SHP77 (cell line): ENCODE measurements at regions not wholly inside any gene's neighbourhood (a gene's known extent, or its start where the extent isn't known, plus 50 kb on each side); places are given as distances from the start of the nearest gene placed in this dataset.
"Not testable (repeated sequence)": the region's sequence is repeated elsewhere in the genome, so short reads cannot be mapped to it uniquely, and the experiment has no call there.

ENCODE experiments used
- DNase-seq, 2 experiments: peaks; one replicate each; lab custom pipeline; 2025; lab: John Stamatoyannopoulos, UW

- no peak for DNase-seq
Observed at GRCh38 chr11:130550984-130551383, 102.5 kb downstream of the ADAMTS15 start.

- no peak for DNase-seq
Observed at GRCh38 chr11:130551388-130551787, 102.9 kb downstream of the ADAMTS15 start.

DNA sequence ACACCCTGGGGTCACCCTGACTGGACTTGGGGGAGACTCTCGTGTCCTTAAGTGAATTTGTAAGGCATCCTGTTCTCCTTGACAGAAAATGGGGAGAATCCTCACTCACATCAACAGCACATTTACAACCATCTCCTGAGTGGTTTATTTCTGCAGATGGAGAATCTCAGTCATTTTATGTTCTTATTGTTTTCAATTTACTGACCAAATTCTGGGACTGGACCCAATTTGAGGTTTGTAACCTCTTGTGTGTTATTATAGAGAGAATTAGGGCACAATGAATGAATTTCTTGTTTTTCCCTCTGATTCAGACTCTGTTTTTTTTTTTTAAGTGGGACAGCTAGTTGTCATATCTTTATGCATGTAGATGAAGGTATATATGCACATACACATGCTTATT is 104.9 kb downstream of the ADAMTS15 start:
- DNase-seq: no peak

DNA sequence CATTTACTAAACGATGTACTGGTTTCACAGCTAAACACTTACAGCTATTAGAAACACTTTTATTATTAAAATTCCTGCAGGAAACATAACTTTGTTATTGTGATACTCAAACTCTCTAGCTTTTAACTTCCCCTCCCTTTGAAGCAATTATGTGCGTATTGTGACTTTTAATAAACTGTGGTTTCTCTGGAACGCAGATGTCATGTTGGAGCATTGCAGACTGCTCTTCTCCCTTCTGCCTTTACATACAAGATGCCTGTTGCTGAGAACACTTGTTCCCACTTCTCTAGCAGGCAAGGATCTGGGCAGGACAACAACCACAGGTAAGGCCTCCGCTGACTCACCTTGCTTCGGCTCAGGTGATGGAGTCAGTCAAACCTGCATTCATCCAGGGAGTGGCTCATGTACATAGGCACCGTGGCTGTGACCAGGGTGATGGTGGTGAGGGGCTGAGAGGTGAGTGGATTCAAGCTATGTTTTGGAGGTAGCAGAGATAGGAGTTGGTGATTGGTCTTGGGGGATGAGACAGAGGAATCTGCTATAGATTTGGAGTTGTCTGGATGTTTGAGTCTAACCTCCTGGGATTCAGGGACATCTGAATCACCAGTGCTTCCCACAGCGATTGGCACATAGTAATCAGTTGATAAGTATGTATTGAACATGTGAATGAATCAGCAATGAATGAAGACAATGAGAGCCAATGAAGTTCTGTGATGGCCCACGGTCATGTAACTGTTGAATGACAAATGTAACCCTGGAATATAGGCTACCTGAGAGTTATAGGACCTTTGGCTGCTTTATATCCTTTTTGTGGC is 106.0 kb downstream of the ADAMTS15 start:
- DNase-seq: no peak

GRCh38 chr11:130555251-130555841 is 106.9 kb downstream of the ADAMTS15 start:
- DNase-seq: no peak

DNA sequence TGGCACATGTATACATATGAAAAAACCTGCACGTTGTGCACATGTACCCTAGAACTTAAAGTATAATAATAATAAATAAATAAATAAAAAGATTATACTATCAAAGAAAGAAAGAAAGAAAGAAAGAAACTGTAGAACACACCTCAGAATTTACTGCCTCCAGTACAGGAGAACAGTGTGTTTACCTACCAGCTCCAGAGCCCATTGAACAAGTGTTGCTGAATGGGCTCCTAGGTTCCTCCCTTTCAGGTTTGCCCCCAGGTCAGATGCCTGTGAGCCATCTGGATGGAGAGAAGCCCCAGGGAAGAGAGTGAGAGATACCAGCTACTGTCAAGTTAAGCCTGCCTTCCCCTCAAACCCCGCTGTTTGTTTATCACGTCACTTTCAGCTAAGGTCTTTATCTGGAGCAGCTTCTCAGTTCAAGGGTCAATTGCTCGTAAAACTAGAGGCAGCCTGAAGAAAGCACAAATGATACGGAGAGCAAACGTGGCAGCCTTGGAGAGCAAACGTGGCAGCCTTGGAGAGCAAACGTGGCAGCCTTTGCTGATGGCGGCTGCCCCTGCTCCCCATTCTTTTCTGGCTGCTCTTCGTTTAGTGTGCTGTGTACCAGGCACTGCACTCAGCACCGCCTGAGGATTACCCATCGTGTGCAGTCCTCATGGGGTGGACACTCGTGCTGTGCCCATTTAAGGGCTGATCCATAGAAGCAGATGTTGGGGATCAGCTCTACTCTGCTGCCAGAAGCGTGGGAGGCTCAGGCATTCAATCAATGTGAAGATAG is 111.7 kb downstream of the ADAMTS15 start:
- DNase-seq: no peak

DNA sequence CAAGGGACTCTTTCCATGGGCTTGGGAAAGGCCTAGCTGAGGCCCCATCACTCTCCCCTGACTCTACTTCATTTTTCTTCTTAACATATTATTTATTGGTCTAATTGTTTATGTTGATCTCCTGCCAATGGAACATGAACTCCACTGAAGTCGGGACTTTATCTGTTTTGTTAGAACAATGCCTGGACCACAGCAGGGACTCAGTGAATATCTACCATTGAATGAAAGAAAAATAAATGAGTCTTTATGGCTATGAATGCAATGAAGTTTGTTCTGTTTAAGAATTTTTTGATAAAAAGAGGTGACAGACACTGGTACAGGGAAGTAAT is 112.3 kb downstream of the ADAMTS15 start:
- DNase-seq: no peak

DNA sequence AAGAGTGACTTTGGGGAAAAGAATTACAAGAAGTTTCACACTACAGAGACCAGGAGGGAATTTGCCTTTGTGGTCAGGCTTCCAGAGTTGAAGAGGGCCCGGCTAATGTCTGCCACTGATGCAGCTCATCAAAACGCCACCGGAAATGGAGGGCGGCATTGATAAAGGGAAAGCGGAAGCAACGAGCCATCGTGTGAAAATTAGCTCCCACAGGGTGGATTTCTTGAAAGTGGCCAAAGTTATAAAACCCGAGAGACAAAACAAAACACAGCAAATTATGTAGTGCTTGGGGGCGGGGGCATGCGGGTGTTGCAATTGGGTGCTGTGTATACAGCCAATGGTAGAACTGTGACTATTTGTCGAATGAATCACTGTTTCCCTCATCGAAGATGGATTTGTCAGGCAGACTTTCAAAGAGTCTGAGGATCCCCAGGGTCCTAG is 113.0 kb downstream of the ADAMTS15 start:
- DNase-seq: no peak

DNA sequence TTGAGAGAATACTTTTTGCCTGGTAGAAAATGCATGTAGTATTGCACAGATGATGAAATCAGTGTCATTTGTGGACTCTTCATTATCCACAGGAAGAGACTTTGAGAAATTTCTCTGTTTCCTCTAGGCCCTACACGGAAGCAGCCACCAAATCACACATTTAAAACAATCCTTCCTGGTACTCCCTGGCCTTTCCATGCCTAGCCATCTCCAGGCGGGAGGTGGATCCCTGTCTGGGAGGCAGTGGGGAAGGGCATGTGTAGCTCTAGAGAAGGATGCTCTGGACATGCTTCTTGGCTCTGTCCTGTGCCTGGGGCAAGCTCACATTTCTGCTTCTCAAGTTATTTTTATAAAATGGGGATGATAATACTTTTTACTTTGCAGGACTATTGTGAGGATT is 114.1 kb downstream of the ADAMTS15 start:
- no peak for DNase-seq

DNA sequence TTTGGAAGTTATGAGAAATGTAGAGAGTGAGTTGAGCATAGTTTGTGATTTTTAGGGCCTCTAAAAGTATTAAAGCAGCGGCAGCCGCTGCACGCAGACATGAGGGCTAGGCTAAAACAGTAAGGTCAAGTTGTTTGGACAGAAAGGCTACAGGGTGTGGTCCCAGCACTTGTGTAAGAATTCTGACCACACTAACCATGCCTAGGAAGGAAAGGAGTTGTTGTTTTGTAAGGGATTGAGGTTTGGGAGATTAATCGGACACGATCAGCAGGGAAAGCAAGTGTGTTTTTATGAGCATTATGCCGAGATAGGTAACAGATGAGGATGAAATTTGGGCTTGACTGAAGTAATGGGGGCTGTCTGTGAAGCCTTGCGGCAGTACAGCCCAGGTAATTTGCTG is 117.9 kb downstream of the ADAMTS15 start:
- not testable (repeated sequence) for DNase-seq

DNA sequence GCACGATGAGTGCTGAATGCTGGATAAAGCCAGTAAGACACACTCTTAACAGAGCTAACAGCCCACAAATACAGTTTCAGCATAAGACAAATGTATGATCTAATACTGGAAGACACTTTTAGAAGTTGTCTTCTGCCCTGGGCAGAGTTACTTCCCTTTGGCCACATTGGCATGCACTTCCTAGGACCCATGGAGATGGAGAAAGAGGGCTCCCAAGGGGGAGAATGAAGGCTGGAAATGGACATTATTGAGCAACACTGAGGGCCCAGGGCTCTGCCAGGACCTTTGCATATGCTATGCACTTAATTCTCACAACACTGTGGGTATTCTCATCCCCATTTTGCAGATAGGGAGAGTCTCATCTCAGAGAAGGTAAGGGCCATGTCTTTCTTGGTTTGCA is 123.1 kb downstream of the ADAMTS15 start:
- no peak for DNase-seq

- DNase-seq: no peak
Observed at GRCh38 chr11:130571947-130572584, 123.6 kb downstream of the ADAMTS15 start.

DNA sequence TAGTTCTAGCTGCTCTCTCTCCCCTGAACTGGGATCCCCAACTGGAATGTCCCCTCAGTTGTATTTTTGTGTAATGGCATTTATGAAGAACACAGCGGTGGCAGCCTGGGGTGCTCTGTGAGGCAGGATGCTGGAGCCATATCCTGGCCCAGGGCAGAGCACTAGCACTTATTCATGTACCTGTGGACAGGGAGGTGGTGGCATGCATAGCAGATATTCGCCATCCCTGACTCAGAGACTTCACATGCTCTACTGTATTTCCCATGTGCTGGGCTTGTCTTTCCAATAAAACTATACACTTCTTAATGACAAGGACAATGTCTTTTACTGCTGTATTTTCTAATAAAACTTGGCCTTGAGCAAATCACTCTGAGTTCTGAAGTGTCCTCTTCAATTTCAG is 125.3 kb downstream of the ADAMTS15 start:
- DNase-seq: no peak

GRCh38 chr11:130574740-130575139 is 126.3 kb downstream of the ADAMTS15 start:
- DNase-seq: no peak

DNA sequence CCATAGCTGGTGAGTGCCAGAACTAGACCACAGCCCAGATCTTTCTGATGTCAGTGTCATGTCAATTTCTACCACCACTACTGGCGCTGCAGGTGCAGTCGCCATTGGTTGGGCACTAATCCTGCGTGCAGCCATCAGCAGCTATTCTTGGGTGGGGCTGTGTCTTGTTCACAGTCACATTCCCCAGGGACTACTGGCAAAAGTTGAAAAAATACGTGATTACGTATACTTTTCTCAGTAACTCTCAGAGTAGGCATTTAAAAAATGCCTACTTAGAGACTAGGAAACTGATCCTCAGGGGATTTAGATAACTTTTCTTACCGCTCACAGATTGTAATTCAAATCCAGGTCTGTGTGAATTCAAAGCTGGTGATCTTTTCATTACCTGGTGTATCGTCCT is 127.7 kb downstream of the ADAMTS15 start:
- DNase-seq: no peak

GRCh38 chr11:130578738-130579368 is 130.4 kb downstream of the ADAMTS15 start:
- peak in 1 of 2 experiments; percentile 21 for DNase-seq

DNA sequence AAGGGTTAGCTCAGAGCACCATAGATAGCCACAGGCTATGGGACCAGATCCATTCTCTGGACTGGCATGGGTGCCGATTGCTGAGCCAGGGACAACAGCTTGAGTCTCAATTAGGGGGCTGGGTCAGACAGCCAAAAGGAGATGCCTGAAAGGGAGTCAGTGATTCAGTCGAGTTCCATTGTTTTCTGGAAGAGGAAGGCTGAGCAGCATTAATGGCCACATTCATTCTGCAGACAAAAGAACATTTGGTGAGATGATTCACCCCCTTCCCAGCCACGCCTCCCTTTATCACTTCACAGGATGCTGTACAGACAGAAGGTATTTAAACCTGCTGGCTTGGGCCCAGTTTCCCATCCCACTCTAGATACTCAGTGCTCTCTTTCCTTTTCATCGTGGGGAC is 131.9 kb downstream of the ADAMTS15 start:
- DNase-seq: peak in 1 of 2 experiments; percentile 18

GRCh38 chr11:130580891-130581492 is 132.5 kb downstream of the ADAMTS15 start:
- DNase-seq: no peak

DNA sequence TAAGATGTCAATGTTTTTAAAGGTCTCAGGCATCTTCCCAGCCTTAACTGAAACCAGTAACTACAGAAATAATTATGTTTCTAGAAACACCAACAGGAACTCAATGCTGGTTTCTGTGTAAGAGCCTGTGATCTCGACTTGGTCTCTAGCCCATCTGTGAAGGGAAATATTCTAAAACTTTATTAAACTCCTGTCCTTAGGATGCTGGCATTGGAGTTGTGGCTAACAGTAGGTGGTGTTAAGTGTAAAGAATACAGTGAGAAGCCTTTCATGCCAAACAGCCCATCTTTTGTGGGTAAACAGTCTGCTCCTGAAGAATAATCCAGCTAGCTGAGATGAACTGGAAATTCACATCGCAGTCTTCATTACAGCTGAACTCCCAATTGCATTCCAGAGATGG is 133.2 kb downstream of the ADAMTS15 start:
- no peak for DNase-seq

DNA sequence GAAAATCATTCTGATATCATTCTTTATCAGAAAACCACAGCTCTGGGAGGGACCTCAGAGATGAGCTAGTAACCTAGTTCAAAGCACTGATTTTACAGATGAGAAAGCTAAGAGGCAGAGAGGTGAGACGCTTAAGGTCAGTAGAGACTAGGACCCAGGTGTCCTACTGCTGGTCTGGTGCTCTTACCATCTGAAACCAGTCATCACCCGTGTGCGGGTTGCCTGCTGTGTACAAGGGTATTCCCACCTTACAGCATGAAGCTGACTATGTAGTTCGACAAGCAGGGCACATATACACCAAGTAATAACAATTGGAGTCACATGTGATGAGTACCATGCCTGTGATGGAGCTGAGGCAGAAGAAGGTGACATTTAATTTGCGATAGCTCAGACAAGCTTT is 133.7 kb downstream of the ADAMTS15 start:
- no peak for DNase-seq

GRCh38 chr11:130582981-130583380 is 134.5 kb downstream of the ADAMTS15 start:
- DNase-seq: no peak

DNA sequence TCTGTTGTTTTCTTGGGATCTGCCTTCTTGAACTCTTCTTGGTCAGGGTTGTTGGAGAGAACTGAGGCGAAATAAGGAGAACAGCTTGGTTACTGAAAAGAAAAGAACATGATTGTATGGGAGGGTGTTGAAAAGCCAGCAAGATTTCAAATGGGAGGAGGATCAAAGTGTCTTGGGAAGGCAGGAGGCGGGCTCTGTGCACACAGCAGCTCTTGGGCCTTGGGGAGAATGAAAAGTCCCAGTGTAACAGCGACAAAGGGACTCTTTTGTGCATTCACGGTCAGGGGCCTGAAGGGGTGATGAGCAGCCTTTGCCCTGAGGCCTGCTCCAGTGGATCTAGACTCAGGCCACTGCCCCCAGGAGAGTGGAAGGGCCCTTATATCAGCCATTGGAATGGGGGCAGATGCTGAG is 135.4 kb downstream of the ADAMTS15 start:
- no peak for DNase-seq
